Fibroblast of pulmonary artery (primary cell): ENCODE measurements at regions not wholly inside any gene's neighbourhood (a gene's known extent, or its start where the extent isn't known, plus 50 kb on each side); places are given as distances from the start of the nearest gene placed in this dataset.

ENCODE experiments used
- DNase-seq: peaks from one replicate; pipeline ENCODE4 v3.0.0-alpha.2; 2010; ENCODE audit warnings: low read depth
- H3K4me3 ChIP-seq: replicated peaks from 2 replicates; pipeline ENCODE4 v1.5.1; 2011; ENCODE audit warnings: low read depth, mild to moderate bottlenecking, control low read depth, low read length, moderate library complexity
- TF ChIP-seq, protein P1 (sequence below): IDR thresholded peaks from 2 replicates; pipeline ENCODE4 v1.5.1; 2011; ENCODE audit warnings: mild to moderate bottlenecking, control low read depth, low read length, inconsistent platforms; ENCODE audit errors: missing control alignments

DNA sequence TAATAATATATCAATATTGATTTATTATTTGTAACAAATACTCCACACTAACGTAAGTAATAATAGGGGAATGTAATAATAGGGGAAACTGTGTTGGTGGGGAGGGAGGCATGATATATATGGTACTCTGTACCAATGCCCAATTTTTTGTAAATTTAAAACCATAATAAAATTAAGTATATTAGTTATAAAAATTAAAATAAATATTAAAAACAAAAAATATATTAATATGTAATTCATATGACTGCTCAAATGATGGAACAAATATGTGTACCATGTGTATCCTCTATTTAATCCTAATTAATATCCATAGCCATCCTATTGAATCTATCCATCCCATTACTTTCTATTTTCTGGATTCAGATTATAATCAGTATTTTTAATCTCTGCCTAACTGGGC, 578.0 kb downstream of the KCNA4 start:
- TF ChIP-seq, protein P1, sequence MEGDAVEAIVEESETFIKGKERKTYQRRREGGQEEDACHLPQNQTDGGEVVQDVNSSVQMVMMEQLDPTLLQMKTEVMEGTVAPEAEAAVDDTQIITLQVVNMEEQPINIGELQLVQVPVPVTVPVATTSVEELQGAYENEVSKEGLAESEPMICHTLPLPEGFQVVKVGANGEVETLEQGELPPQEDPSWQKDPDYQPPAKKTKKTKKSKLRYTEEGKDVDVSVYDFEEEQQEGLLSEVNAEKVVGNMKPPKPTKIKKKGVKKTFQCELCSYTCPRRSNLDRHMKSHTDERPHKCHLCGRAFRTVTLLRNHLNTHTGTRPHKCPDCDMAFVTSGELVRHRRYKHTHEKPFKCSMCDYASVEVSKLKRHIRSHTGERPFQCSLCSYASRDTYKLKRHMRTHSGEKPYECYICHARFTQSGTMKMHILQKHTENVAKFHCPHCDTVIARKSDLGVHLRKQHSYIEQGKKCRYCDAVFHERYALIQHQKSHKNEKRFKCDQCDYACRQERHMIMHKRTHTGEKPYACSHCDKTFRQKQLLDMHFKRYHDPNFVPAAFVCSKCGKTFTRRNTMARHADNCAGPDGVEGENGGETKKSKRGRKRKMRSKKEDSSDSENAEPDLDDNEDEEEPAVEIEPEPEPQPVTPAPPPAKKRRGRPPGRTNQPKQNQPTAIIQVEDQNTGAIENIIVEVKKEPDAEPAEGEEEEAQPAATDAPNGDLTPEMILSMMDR: no peak
- H3K4me3 ChIP-seq: no peak overlapping the region
- DNase-seq: no peak

DNA sequence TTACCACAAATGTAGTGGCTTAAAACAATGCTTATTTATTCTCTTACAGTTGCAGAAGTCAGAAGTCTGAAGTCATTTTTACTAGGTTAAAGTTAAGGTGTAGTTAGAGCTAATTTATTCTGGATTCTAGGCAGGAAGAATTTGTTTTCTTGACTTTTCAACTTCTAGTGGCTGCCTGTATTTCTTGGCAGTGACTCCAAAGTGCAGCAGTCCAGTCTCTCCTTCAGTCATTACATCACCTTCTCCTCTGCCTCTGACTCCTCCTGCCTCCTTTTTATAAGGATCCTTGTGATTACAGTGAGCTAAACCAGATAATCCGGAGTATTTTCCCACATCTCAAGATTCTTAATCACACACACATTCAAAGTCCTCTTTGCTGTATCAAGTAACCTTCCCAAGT, 581.4 kb downstream of the KCNA4 start:
- TF ChIP-seq, protein P1: no peak
- peak; percentile 36 for DNase-seq
- no peak overlapping the region for H3K4me3 ChIP-seq

DNA sequence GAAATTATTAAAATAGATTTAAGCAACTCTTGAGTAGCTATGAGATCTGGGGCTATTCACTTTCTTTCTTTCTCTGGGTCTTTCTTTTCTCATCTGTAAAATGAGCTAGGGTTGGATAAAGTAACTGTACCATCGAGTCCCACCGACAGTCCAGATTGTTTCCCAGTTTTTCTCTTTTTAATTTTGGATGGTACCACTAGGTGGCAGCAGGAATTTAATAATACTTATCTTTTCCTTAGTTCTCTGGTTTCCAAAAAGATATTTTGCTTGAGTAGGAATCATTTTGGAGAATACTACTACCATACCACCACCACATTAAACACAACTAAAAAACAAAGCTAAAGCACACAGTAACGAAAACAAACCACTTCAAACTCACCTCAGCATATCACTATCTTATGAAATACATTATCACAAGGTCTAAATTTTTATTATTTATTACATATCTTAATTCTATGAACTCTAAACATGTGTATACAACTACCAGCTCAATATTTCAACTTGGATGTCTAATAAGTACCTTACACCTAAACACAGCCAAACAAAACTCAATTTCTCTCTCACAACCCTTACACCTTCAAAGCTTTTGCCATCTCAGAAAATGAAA, 584.0 kb downstream of the KCNA4 start:
- peak; percentile 44 for DNase-seq
- TF ChIP-seq, protein P1: peak; percentile 51
- no peak overlapping the region for H3K4me3 ChIP-seq

DNA sequence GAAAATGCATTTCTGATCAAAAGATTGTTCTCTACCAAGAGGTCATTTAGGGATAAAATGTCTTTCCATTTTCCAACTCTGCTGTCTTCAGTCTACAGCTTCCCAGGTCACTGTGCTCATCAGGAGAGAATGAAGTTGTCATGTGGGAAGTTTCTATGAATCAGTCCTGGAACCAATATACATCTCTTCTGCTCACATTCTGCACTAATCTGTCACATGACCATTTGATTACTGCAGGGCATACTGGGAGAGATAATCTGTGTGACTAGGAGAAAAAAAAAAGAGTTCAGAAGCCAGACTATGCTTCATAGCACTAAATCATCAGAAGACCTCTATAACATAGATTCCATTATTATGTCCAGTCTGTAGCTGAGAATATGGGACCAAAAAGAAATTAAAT, 611.5 kb downstream of the KCNA4 start:
- no peak for DNase-seq
- TF ChIP-seq, protein P1: no peak
- no peak overlapping the region for H3K4me3 ChIP-seq

DNA sequence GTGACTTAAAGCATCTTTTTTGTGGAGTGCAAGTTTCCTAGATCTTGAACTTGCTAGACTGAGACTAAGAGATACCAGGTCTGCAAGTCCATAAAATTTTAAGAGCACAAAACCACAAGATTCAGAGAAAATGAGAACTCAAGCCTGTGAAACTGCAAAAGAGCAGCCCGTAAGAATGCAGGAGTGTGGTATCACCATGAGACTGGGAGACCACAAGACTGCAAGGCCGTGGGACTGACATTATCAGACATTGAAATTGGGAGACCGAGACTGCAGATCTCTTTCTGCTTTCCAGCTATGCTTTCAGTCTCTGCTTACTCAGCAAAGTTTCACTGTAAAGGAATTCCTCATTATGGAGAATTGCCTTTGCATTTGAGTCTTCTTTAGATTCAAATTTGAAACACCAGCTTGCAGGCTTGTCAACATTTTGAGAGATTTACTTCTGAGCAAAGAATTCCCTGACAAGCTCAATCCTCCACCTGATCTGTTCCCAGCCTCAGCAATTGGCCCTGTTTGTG, 621.2 kb downstream of the KCNA4 start:
- no peak overlapping the region for H3K4me3 ChIP-seq
- TF ChIP-seq, protein P1: no peak
- no peak for DNase-seq

DNA sequence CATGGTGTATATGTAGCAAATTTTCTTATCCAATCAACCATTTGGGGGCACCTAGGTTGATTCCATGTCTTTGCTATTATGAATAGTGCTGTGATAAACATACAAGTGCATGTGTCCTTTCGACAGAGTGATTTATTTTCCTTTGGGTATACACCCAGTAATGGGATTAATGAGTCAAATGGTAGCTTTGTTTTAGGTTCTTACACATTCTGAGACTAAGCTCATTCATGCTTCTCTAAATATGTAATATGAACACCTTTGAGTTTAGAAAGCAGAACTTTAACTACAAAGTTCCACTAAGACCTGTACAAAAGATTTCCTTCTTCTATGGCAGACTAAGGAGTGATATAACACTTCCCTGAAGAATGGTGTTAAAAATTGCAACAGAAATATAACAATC, 627.0 kb downstream of the KCNA4 start:
- no peak overlapping the region for H3K4me3 ChIP-seq
- TF ChIP-seq, protein P1: no peak
- no peak for DNase-seq

DNA sequence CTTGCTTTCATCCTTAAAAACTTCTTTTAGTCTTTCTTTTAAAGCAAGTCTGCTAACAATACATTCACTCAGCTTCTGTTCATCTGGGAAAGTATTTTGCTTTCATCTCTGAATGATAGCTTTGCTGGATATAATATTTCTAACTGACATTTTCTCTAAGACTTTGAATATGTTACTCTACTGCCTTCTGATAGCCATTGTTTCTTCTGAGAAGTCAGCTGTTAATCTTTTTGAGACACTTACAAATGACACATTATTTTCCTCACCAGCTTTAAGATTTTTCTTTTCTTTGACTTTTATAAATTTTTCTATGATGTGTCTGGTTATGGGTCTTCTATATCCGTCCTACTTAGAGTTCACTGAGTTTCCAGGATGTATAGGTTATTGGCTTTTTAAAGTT, 643.1 kb downstream of the KCNA4 start:
- TF ChIP-seq, protein P1: no peak
- DNase-seq: no peak
- H3K4me3 ChIP-seq: no peak overlapping the region
